ENCODE measurements at regions not wholly inside any gene's neighbourhood (a gene's known extent, or its start where the extent isn't known, plus 50 kb on each side); places are given as distances from the start of the nearest gene placed in this dataset.

DNA sequence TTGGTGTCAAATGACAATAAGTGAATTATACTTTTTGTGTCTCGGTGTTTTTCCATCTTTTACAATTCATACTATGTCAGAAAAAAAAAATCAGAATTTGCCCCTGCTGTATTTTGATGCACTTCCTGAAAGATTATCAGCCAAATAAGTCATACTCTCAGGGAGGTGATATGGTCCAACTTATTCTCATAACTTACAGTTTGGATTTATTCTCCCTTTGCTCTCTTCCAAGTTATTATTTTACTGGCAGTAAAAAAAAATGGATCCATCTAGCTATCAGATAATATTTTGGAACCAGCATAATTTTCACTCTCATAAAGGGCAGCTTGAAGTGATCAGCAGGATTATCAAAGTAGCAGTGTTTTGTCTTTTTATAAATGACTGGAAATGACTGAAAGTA, 337.1 kb downstream of the BMPER start:
- no peak overlapping the region for H3K4me3 ChIP-seq (replicated peaks; ENCODE audit: insufficient read depth, low read length)
- H3K27ac ChIP-seq (replicated peaks) = no peak overlapping the region
- H3K27me3 ChIP-seq (ENCODE audit: insufficient read depth, poor library complexity, severe bottlenecking) = no peaks in the 10 kb centered on the region
- no peak for DNase-seq (ENCODE audit: low read depth in 1 of 2, low spot score in 1 of 2)
- TF ChIP-seq GABPA (IDR thresholded peaks at IDR 0.05; ENCODE audit: low read depth) = no peak
- TF ChIP-seq, protein P1, sequence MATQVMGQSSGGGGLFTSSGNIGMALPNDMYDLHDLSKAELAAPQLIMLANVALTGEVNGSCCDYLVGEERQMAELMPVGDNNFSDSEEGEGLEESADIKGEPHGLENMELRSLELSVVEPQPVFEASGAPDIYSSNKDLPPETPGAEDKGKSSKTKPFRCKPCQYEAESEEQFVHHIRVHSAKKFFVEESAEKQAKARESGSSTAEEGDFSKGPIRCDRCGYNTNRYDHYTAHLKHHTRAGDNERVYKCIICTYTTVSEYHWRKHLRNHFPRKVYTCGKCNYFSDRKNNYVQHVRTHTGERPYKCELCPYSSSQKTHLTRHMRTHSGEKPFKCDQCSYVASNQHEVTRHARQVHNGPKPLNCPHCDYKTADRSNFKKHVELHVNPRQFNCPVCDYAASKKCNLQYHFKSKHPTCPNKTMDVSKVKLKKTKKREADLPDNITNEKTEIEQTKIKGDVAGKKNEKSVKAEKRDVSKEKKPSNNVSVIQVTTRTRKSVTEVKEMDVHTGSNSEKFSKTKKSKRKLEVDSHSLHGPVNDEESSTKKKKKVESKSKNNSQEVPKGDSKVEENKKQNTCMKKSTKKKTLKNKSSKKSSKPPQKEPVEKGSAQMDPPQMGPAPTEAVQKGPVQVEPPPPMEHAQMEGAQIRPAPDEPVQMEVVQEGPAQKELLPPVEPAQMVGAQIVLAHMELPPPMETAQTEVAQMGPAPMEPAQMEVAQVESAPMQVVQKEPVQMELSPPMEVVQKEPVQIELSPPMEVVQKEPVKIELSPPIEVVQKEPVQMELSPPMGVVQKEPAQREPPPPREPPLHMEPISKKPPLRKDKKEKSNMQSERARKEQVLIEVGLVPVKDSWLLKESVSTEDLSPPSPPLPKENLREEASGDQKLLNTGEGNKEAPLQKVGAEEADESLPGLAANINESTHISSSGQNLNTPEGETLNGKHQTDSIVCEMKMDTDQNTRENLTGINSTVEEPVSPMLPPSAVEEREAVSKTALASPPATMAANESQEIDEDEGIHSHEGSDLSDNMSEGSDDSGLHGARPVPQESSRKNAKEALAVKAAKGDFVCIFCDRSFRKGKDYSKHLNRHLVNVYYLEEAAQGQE (IDR thresholded peaks at IDR 0.05; ENCODE audit: insufficient replicate concordance, low read depth) = no peak
- TF ChIP-seq POLR2AphosphoS5 (IDR thresholded peaks at IDR 0.05; ENCODE audit: low read depth) = no peak
- TF ChIP-seq SPI1 (IDR thresholded peaks at IDR 0.05; ENCODE audit: borderline replicate concordance, low read depth) = no peak
- TF ChIP-seq, protein P2, sequence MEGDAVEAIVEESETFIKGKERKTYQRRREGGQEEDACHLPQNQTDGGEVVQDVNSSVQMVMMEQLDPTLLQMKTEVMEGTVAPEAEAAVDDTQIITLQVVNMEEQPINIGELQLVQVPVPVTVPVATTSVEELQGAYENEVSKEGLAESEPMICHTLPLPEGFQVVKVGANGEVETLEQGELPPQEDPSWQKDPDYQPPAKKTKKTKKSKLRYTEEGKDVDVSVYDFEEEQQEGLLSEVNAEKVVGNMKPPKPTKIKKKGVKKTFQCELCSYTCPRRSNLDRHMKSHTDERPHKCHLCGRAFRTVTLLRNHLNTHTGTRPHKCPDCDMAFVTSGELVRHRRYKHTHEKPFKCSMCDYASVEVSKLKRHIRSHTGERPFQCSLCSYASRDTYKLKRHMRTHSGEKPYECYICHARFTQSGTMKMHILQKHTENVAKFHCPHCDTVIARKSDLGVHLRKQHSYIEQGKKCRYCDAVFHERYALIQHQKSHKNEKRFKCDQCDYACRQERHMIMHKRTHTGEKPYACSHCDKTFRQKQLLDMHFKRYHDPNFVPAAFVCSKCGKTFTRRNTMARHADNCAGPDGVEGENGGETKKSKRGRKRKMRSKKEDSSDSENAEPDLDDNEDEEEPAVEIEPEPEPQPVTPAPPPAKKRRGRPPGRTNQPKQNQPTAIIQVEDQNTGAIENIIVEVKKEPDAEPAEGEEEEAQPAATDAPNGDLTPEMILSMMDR (IDR thresholded peaks at IDR 0.05; ENCODE audit: insufficient read depth, low read length) = no peak

DNA sequence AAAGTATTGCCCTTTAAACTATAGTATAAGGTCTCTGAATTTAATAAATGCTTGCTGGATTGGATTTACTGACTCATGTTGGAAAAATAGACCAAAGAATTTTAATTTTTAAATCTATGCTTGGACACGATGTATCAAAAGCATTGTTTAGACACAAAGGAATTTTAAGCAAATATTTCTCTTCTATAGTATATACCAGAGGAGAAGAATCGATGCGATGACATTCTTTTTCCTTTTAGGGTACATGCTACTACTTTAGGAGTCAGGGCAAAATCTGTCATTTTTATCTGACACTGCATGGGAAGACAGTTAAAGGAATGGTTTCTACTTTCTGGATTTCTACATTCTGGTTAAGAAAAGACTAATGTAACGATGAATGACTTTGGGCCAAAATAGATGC, 339.9 kb downstream of the BMPER start:
- Histone ChIP-seq H3K4me3 (replicated peaks; ENCODE audit: insufficient read depth, low read length) (no peak overlapping the region), H3K27me3 (ENCODE audit: insufficient read depth, poor library complexity, severe bottlenecking) (no peaks in the 10 kb centered on the region), H3K27ac (replicated peaks) (no peak overlapping the region)
- TF ChIP-seq POLR2AphosphoS5 (IDR thresholded peaks at IDR 0.05; ENCODE audit: low read depth) = no peak
- TF ChIP-seq SPI1 (IDR thresholded peaks at IDR 0.05; ENCODE audit: borderline replicate concordance, low read depth) = no peak
- TF ChIP-seq, protein P1 (IDR thresholded peaks at IDR 0.05; ENCODE audit: insufficient replicate concordance, low read depth) = no peak
- TF ChIP-seq GABPA (IDR thresholded peaks at IDR 0.05; ENCODE audit: low read depth) = no peak
- TF ChIP-seq, protein P2 (IDR thresholded peaks at IDR 0.05; ENCODE audit: insufficient read depth, low read length) = no peak
- no peak for DNase-seq (ENCODE audit: low read depth in 1 of 2, low spot score in 1 of 2)

DNA sequence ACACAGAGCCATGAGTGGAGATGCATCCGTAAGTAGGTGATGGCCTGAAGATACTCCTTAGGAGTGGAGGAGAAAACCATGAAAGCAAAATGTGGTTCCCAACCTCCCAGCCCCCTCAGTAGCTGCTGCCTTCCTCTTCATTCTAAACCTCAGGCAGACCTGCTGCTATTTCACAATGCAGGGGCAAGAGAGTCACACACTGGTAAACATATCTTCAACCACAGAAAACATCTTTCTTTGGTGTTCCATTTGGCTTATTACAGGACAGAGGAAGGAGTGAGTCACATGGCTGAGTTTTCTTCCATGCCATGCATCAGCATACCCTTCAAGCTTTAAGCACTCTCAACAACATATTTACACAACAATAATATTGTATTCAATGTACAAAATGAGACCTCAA, 342.1 kb downstream of the BMPER start:
- TF ChIP-seq, protein P1 (IDR thresholded peaks at IDR 0.05; ENCODE audit: insufficient replicate concordance, low read depth) = no peak
- TF ChIP-seq GABPA (IDR thresholded peaks at IDR 0.05; ENCODE audit: low read depth) (no peak), POLR2AphosphoS5 (IDR thresholded peaks at IDR 0.05; ENCODE audit: low read depth) (no peak)
- TF ChIP-seq, protein P2 (IDR thresholded peaks at IDR 0.05; ENCODE audit: insufficient read depth, low read length) = no peak
- no peak overlapping the region for H3K27ac ChIP-seq (replicated peaks)
- no peaks in the 10 kb centered on the region for H3K27me3 ChIP-seq (ENCODE audit: insufficient read depth, poor library complexity, severe bottlenecking)
- DNase-seq (ENCODE audit: low read depth in 1 of 2, low spot score in 1 of 2) = peak in 1 of 2 experiments; percentile 30
- H3K4me3 ChIP-seq (replicated peaks; ENCODE audit: insufficient read depth, low read length) = no peak overlapping the region

Data from HL-60 (cell line).